ENCODE measurements at regions not wholly inside any gene's neighbourhood (a gene's known extent, or its start where the extent isn't known, plus 50 kb on each side); places are given as distances from the start of the nearest gene placed in this dataset.

GRCh38 chr7:91541641-91542040, 277.4 kb downstream of the FZD1 start:
- Histone ChIP-seq H3K27ac (ENCODE audit: low read length) (no peak overlapping the region), H3K4me3 (ENCODE audit: low read length) (no peak overlapping the region), H3K36me3 (ENCODE audit: control insufficient read depth, insufficient read depth, low read length) (no peaks in the 10 kb centered on the region), H3K27me3 (ENCODE audit: control insufficient read depth, insufficient read depth, low read length) (no peaks in the 10 kb centered on the region), H3K4me1 (ENCODE audit: control insufficient read depth, insufficient read depth, low read length) (no peaks in the 10 kb centered on the region), H3K9me3 (replicated peaks; ENCODE audit: control insufficient read depth, low read depth, low read length) (no peaks in the 10 kb centered on the region)
- no CpG with 5 or more reads among the region's 1 CpG for WGBS (ENCODE audit: insufficient coverage)
- DNase-seq: no peak

GRCh38 chr7:91543646-91544045, 279.4 kb downstream of the FZD1 start:
- no peaks in the 10 kb centered on the region for H3K27me3 ChIP-seq (ENCODE audit: control insufficient read depth, insufficient read depth, low read length)
- no CpG with 5 or more reads among the region's 1 CpG for WGBS (ENCODE audit: insufficient coverage)
- H3K4me3 ChIP-seq (ENCODE audit: low read length): no peak overlapping the region
- H3K9me3 ChIP-seq (replicated peaks; ENCODE audit: control insufficient read depth, low read depth, low read length): no peaks in the 10 kb centered on the region
- H3K4me1 ChIP-seq (ENCODE audit: control insufficient read depth, insufficient read depth, low read length): no peaks in the 10 kb centered on the region
- H3K36me3 ChIP-seq (ENCODE audit: control insufficient read depth, insufficient read depth, low read length): no peaks in the 10 kb centered on the region
- DNase-seq: no peak
- H3K27ac ChIP-seq (ENCODE audit: low read length): no peak overlapping the region

- WGBS (ENCODE audit: insufficient coverage): no CpG with 5 or more reads among the region's 1 CpG
- Histone ChIP-seq H3K27me3 (ENCODE audit: control insufficient read depth, insufficient read depth, low read length) (no peaks in the 10 kb centered on the region), H3K4me1 (ENCODE audit: control insufficient read depth, insufficient read depth, low read length) (no peaks in the 10 kb centered on the region), H3K36me3 (ENCODE audit: control insufficient read depth, insufficient read depth, low read length) (no peaks in the 10 kb centered on the region), H3K27ac (ENCODE audit: low read length) (no peak overlapping the region), H3K4me3 (ENCODE audit: low read length) (no peak overlapping the region), H3K9me3 (replicated peaks; ENCODE audit: control insufficient read depth, low read depth, low read length) (no peaks in the 10 kb centered on the region)
- DNase-seq: no peak
Observed at GRCh38 chr7:91549878-91550277, 285.6 kb downstream of the FZD1 start.

- no peaks in the 10 kb centered on the region for H3K36me3 ChIP-seq (ENCODE audit: control insufficient read depth, insufficient read depth, low read length)
- no peak overlapping the region for H3K4me3 ChIP-seq (ENCODE audit: low read length)
- no peak overlapping the region for H3K27ac ChIP-seq (ENCODE audit: low read length)
- DNase-seq: no peak
- H3K27me3 ChIP-seq (ENCODE audit: control insufficient read depth, insufficient read depth, low read length): no peaks in the 10 kb centered on the region
- no CpG with 5 or more reads among the region's 1 CpG for WGBS (ENCODE audit: insufficient coverage)
- no peaks in the 10 kb centered on the region for H3K9me3 ChIP-seq (replicated peaks; ENCODE audit: control insufficient read depth, low read depth, low read length)
- no peaks in the 10 kb centered on the region for H3K4me1 ChIP-seq (ENCODE audit: control insufficient read depth, insufficient read depth, low read length)
Observed at GRCh38 chr7:91550931-91551330, 286.7 kb downstream of the FZD1 start.

GRCh38 chr7:91551377-91552175, 287.3 kb downstream of the FZD1 start:
- Histone ChIP-seq H3K27me3 (ENCODE audit: control insufficient read depth, insufficient read depth, low read length) (no peaks in the 10 kb centered on the region), H3K9me3 (replicated peaks; ENCODE audit: control insufficient read depth, low read depth, low read length) (no peaks in the 10 kb centered on the region), H3K4me1 (ENCODE audit: control insufficient read depth, insufficient read depth, low read length) (no peaks in the 10 kb centered on the region), H3K4me3 (ENCODE audit: low read length) (no peak overlapping the region), H3K36me3 (ENCODE audit: control insufficient read depth, insufficient read depth, low read length) (no peaks in the 10 kb centered on the region), H3K27ac (ENCODE audit: low read length) (no peak overlapping the region)
- no peak for DNase-seq
- no CpG with 5 or more reads among the region's 5 CpGs for WGBS (ENCODE audit: insufficient coverage)

- no peaks in the 10 kb centered on the region for H3K36me3 ChIP-seq (ENCODE audit: control insufficient read depth, insufficient read depth, low read length)
- no peaks in the 10 kb centered on the region for H3K4me1 ChIP-seq (ENCODE audit: control insufficient read depth, insufficient read depth, low read length)
- 71% methylated on average over 3 of the region's 3 CpGs for WGBS (ENCODE audit: insufficient coverage)
- no peak overlapping the region for H3K27ac ChIP-seq (ENCODE audit: low read length)
- no peaks in the 10 kb centered on the region for H3K9me3 ChIP-seq (replicated peaks; ENCODE audit: control insufficient read depth, low read depth, low read length)
- H3K27me3 ChIP-seq (ENCODE audit: control insufficient read depth, insufficient read depth, low read length): no peaks in the 10 kb centered on the region
- no peak for DNase-seq
- H3K4me3 ChIP-seq (ENCODE audit: low read length): no peak overlapping the region
Observed at GRCh38 chr7:91553410-91553895, 289.2 kb downstream of the FZD1 start.

GRCh38 chr7:91554883-91555282, 290.6 kb downstream of the FZD1 start:
- no peaks in the 10 kb centered on the region for H3K36me3 ChIP-seq (ENCODE audit: control insufficient read depth, insufficient read depth, low read length)
- no peaks in the 10 kb centered on the region for H3K27me3 ChIP-seq (ENCODE audit: control insufficient read depth, insufficient read depth, low read length)
- H3K9me3 ChIP-seq (replicated peaks; ENCODE audit: control insufficient read depth, low read depth, low read length): no peaks in the 10 kb centered on the region
- H3K4me3 ChIP-seq (ENCODE audit: low read length): no peak overlapping the region
- DNase-seq: no peak
- no peaks in the 10 kb centered on the region for H3K4me1 ChIP-seq (ENCODE audit: control insufficient read depth, insufficient read depth, low read length)
- H3K27ac ChIP-seq (ENCODE audit: low read length): no peak overlapping the region
- 66% methylated on average over 4 of the region's 6 CpGs for WGBS (ENCODE audit: insufficient coverage)

- WGBS (ENCODE audit: insufficient coverage): 100% methylated on average over 1 of the region's 4 CpGs
- no peaks in the 10 kb centered on the region for H3K4me1 ChIP-seq (ENCODE audit: control insufficient read depth, insufficient read depth, low read length)
- no peak overlapping the region for H3K4me3 ChIP-seq (ENCODE audit: low read length)
- DNase-seq: no peak
- no peaks in the 10 kb centered on the region for H3K27me3 ChIP-seq (ENCODE audit: control insufficient read depth, insufficient read depth, low read length)
- no peaks in the 10 kb centered on the region for H3K36me3 ChIP-seq (ENCODE audit: control insufficient read depth, insufficient read depth, low read length)
- no peak overlapping the region for H3K27ac ChIP-seq (ENCODE audit: low read length)
- no peaks in the 10 kb centered on the region for H3K9me3 ChIP-seq (replicated peaks; ENCODE audit: control insufficient read depth, low read depth, low read length)
Observed at GRCh38 chr7:91556239-91556638, 292.0 kb downstream of the FZD1 start.

GRCh38 chr7:91556956-91557650, 292.9 kb downstream of the FZD1 start:
- Histone ChIP-seq H3K4me1 (ENCODE audit: control insufficient read depth, insufficient read depth, low read length) (no peaks in the 10 kb centered on the region), H3K36me3 (ENCODE audit: control insufficient read depth, insufficient read depth, low read length) (no peaks in the 10 kb centered on the region), H3K4me3 (ENCODE audit: low read length) (no peak overlapping the region), H3K27me3 (ENCODE audit: control insufficient read depth, insufficient read depth, low read length) (no peaks in the 10 kb centered on the region), H3K9me3 (replicated peaks; ENCODE audit: control insufficient read depth, low read depth, low read length) (no peaks in the 10 kb centered on the region), H3K27ac (ENCODE audit: low read length) (no peak overlapping the region)
- WGBS (ENCODE audit: insufficient coverage): 75% methylated on average over 4 of the region's 7 CpGs
- no peak for DNase-seq

- WGBS (ENCODE audit: insufficient coverage): 71% methylated on average over 6 of the region's 8 CpGs
- no peak for DNase-seq
- Histone ChIP-seq H3K27ac (ENCODE audit: low read length) (no peak overlapping the region), H3K4me3 (ENCODE audit: low read length) (no peak overlapping the region), H3K9me3 (replicated peaks; ENCODE audit: control insufficient read depth, low read depth, low read length) (no peaks in the 10 kb centered on the region), H3K27me3 (ENCODE audit: control insufficient read depth, insufficient read depth, low read length) (no peaks in the 10 kb centered on the region), H3K36me3 (ENCODE audit: control insufficient read depth, insufficient read depth, low read length) (no peaks in the 10 kb centered on the region), H3K4me1 (ENCODE audit: control insufficient read depth, insufficient read depth, low read length) (no peaks in the 10 kb centered on the region)
Observed at GRCh38 chr7:91557789-91558404, 293.7 kb downstream of the FZD1 start.
